H1 (cell line): ENCODE measurements at regions not wholly inside any gene's neighbourhood (a gene's known extent, or its start where the extent isn't known, plus 50 kb on each side); places are given as distances from the start of the nearest gene placed in this dataset.

Experiments used
- CTCF ChIA-PET: fragments of 300-600 bp; sonication (Branson Sonifier 250); formaldehyde crosslinking; loops from one replicate; lab custom pipeline; 2021; ENCODE audit not compliant: partially characterized antibody; lab: Charles Lee
- POLR2A ChIA-PET: fragments of 300-600 bp; sonication (Branson Sonifier 250); formaldehyde crosslinking; loops from one replicate; lab custom pipeline; 2021; ENCODE audit warnings: inconsistent platforms; ENCODE audit not compliant: partially characterized antibody; lab: Charles Lee
- DNase-seq, 2 experiments: peaks; one replicate each; pipeline versions ENCODE4 v3.0.0 to v3.0.0-alpha.2; 2010 to 2022; ENCODE audit warnings: low spot score in 2 of 2, low read depth in 1 of 2, mixed read lengths in 1 of 2
- FAIRE-seq: peaks from 2 replicates; lab custom pipeline; 2011; peaks lifted over from hg19 to GRCh38; lab: Jason Lieb, UNC
- H2AFZ ChIP-seq: 2 replicates; pipeline ENCODE4 v1.8.1; 2012; ENCODE audit warnings: low read length, inconsistent platforms
- H2AK5ac ChIP-seq: 2 replicates; pipeline ENCODE4 v1.6.1; 2013; ENCODE audit warnings: low read depth, low read length
- H2BK120ac ChIP-seq: replicated peaks from 2 replicates; pipeline ENCODE3; 2013; ENCODE audit warnings: low read depth, low read length, inconsistent platforms
- H2BK12ac ChIP-seq: 2 replicates; pipeline ENCODE4 v1.6.1; 2013; ENCODE audit warnings: low read depth, low read length
- H2BK15ac ChIP-seq: 2 replicates; pipeline ENCODE4 v1.6.1; 2013; ENCODE audit warnings: low read length
- H2BK20ac ChIP-seq: 2 replicates; pipeline ENCODE4 v1.6.1; 2013; ENCODE audit warnings: low read length
- H2BK5ac ChIP-seq: 2 replicates; pipeline ENCODE4 v1.6.1; 2013; ENCODE audit warnings: low read depth, low read length
- H3K14ac ChIP-seq: 2 replicates; pipeline ENCODE4 v1.6.1; 2013; ENCODE audit warnings: inconsistent platforms; ENCODE audit not compliant: insufficient read length
- H3K18ac ChIP-seq: 2 replicates; pipeline ENCODE4 v1.6.1; 2013; ENCODE audit warnings: low read length; ENCODE audit errors: extremely low read depth
- H3K23ac ChIP-seq: 2 replicates; pipeline ENCODE4 v1.6.1; 2013; ENCODE audit warnings: inconsistent platforms; ENCODE audit not compliant: insufficient read length
- H3K23me2 ChIP-seq: 2 replicates; pipeline ENCODE4 v1.6.1; 2013; ENCODE audit warnings: low read depth, low read length
- H3K27ac ChIP-seq: 2 replicates; pipeline ENCODE4 v1.6.1; 2011; ENCODE audit warnings: low read depth, low read length, inconsistent platforms
- H3K27me3 ChIP-seq, 4 experiments: replicated peaks in 1 of 4; 1 replicate in 1 of 4; 2 replicates in 3 of 4; pipeline versions ENCODE4 v1.6.1 to v1.8.1; 2011 to 2013; ENCODE audit warnings: low read length in 3 of 4, mild to moderate bottlenecking in 3 of 4, inconsistent platforms in 2 of 4, mixed read lengths in 2 of 4, moderate library complexity in 1 of 4; ENCODE audit not compliant: control insufficient read depth in 3 of 4, insufficient read depth in 3 of 4; ENCODE audit errors: extremely low read depth in 1 of 4
- H3K36me3 ChIP-seq, 4 experiments: 2 replicates each; pipeline versions ENCODE4 v1.6.1 to v1.8.1; 2011 to 2013; ENCODE audit warnings: mild to moderate bottlenecking in 4 of 4, low read length in 3 of 4, moderate library complexity in 2 of 4, control low read depth in 1 of 4, inconsistent platforms in 1 of 4; ENCODE audit not compliant: insufficient read depth in 4 of 4, control insufficient read depth in 2 of 4
- H3K4ac ChIP-seq: replicated peaks from 2 replicates; pipeline ENCODE3; 2013; ENCODE audit warnings: low read length, low read depth, mixed read lengths, inconsistent platforms; ENCODE audit not compliant: insufficient read length
- H3K4me1 ChIP-seq, 4 experiments: replicated peaks in 1 of 4; 1 replicate in 1 of 4; 2 replicates in 3 of 4; pipeline versions ENCODE4 v1.6.1 to v1.8.1; 2011 to 2013; ENCODE audit warnings: low read length in 3 of 4, inconsistent platforms in 2 of 4, mixed read lengths in 1 of 4; ENCODE audit not compliant: insufficient read depth in 4 of 4, control insufficient read depth in 3 of 4
- H3K4me2 ChIP-seq, 2 experiments: 2 replicates each; pipeline versions ENCODE4 v1.6.1 to v1.8.1; 2011 to 2013; ENCODE audit warnings: low read depth in 2 of 2, low read length in 2 of 2, control low read depth in 1 of 2, inconsistent platforms in 1 of 2, mild to moderate bottlenecking in 1 of 2; ENCODE audit not compliant: insufficient read depth in 1 of 2
- H3K4me3 ChIP-seq, 4 experiments: fragments of 200-600, 300-600 bp in 1 of 4; sonication (generic), shearing (Covaris generic), sonication (Bioruptor Twin) in 1 of 4; 2 replicates each; pipeline versions ENCODE4 v1.5.1 to v1.8.1; 2011 to 2016; ENCODE audit warnings: low read length in 4 of 4, low read depth in 3 of 4, control low read depth in 2 of 4, inconsistent platforms in 2 of 4, mild to moderate bottlenecking in 2 of 4, mixed read lengths in 1 of 4, moderate library complexity in 1 of 4; ENCODE audit not compliant: insufficient read depth in 2 of 4; ENCODE audit errors: extremely low read depth in 1 of 4
- H3K56ac ChIP-seq: replicated peaks from 2 replicates; pipeline ENCODE3; 2013; ENCODE audit warnings: low read depth, mild to moderate bottlenecking, mixed read lengths, low read length, inconsistent platforms; ENCODE audit not compliant: insufficient read length
- H3K79me1 ChIP-seq: 2 replicates; pipeline ENCODE4 v1.6.1; 2013; ENCODE audit warnings: low read depth, low read length, control low read depth
- H3K79me2 ChIP-seq, 2 experiments: 2 replicates each; pipeline versions ENCODE4 v1.6.1 to v1.8.1; 2012 to 2013; ENCODE audit warnings: low read length in 2 of 2, mild to moderate bottlenecking in 2 of 2, inconsistent platforms in 1 of 2; ENCODE audit not compliant: insufficient read depth in 2 of 2, control insufficient read depth in 1 of 2
- H3K9ac ChIP-seq, 4 experiments: replicated peaks in 1 of 4; 1 replicate in 1 of 4; 2 replicates in 3 of 4; pipeline versions ENCODE4 v1.6.1 to v1.8.1; 2011 to 2013; ENCODE audit warnings: low read depth in 3 of 4, low read length in 3 of 4, control low read depth in 2 of 4, mild to moderate bottlenecking in 2 of 4, moderate library complexity in 2 of 4, inconsistent platforms in 1 of 4; ENCODE audit errors: extremely low read depth in 1 of 4
- H3K9me3 ChIP-seq, 2 experiments: 2 replicates each; pipeline versions ENCODE4 v1.6.1 to v1.8.1; 2012 to 2013; ENCODE audit warnings: mild to moderate bottlenecking in 2 of 2, moderate library complexity in 2 of 2, control low read depth in 1 of 2, inconsistent platforms in 1 of 2, low read depth in 1 of 2, low read length in 1 of 2, mixed read lengths in 1 of 2; ENCODE audit not compliant: insufficient read depth in 2 of 2
- H4K20me1 ChIP-seq, 2 experiments: replicated peaks in 1 of 2; 2 replicates each; pipeline versions ENCODE3 to v1.8.1; 2011 to 2013; ENCODE audit warnings: inconsistent platforms in 2 of 2, low read length in 2 of 2, mild to moderate bottlenecking in 1 of 2; ENCODE audit not compliant: insufficient read depth in 2 of 2, control insufficient read depth in 1 of 2
- H4K5ac ChIP-seq: 2 replicates; pipeline ENCODE4 v1.6.1; 2013; ENCODE audit warnings: low read length, low read depth, mixed read lengths, inconsistent platforms; ENCODE audit not compliant: insufficient read length
- H4K8ac ChIP-seq: 2 replicates; pipeline ENCODE4 v1.8.0; 2013; ENCODE audit warnings: mild to moderate bottlenecking, moderate library complexity, low read length, inconsistent platforms; ENCODE audit not compliant: insufficient read depth; ENCODE audit errors: extremely low read depth
- H4K91ac ChIP-seq: replicated peaks from 2 replicates; pipeline ENCODE3; 2013; ENCODE audit warnings: low read length, mixed read lengths, inconsistent platforms; ENCODE audit not compliant: insufficient read length
- CEBPB ChIP-seq: IDR thresholded peaks from 2 replicates; pipeline ENCODE4 v1.6.1; 2012; ENCODE audit warnings: low read depth, low read length
- GTF2F1 ChIP-seq: IDR thresholded peaks from 2 replicates; pipeline ENCODE4 v1.6.1; 2012; ENCODE audit warnings: low read depth, low read length, improper control_type of control experiment, borderline replicate concordance
- SP1 ChIP-seq: IDR thresholded peaks from 2 replicates; pipeline ENCODE4 v1.6.1; 2011; ENCODE audit warnings: low read depth, low read length
- WGBS, 2 experiments: shearing (Covaris generic) in 1 of 2; methylation state at CpG; one replicate each; pipeline versions ENCODE4 v1.1.6 to v1.1.7; 2013 to 2015; ENCODE audit warnings: low lambda C conversion rate in 2 of 2, mixed read lengths in 2 of 2, inconsistent platforms in 1 of 2, low coverage in 1 of 2, missing lambda C conversion rate in 1 of 2; ENCODE audit not compliant: insufficient replicate concordance in 2 of 2, insufficient coverage in 1 of 2, insufficient read length in 1 of 2; ENCODE audit errors: extremely low coverage in 1 of 2, missing lambda C conversion rate in 1 of 2; 5-methylcytosine and 5-hydroxymethylcytosine counted together

DNA sequence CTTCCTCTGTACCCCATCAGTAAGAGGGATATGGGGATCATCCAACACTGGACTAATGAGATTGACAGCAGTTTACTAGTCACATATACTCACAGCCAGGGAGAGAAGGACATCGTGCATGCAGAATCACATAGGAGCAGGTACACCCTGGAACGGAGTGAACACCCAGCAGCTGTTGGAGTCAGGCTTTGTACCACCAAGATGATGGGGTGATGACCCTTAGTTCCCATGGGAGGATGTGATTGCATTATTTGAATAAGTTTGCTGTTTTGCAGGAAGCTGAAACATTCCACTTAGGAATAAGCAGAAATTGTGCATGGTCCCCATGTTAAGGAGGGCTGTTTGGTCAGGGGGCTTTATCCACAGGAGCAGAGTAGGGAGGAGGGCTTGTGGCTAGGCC lies 482.7 kb upstream of the PDZRN3 start:
- H4K91ac ChIP-seq: no peak overlapping the region
- no peak overlapping the region for H2AFZ ChIP-seq
- no peaks in the 10 kb centered on the region for H3K27me3 ChIP-seq
- CTCF ChIA-PET: no interaction called here
- H2BK120ac ChIP-seq: no peak overlapping the region
- no peak overlapping the region for H3K14ac ChIP-seq
- no peaks in the 10 kb centered on the region for H3K79me1 ChIP-seq
- no peak for FAIRE-seq
- no peaks in the 10 kb centered on the region for H3K23me2 ChIP-seq
- WGBS, 2 experiments: 93% methylated on average over 2 of the region's 2 CpGs; no CpG with 5 or more reads in 1 of the 2 experiments
- no peak overlapping the region for H2BK12ac ChIP-seq
- H4K8ac ChIP-seq: no peak overlapping the region
- TF ChIP-seq CEBPB (no peak), GTF2F1 (no peak), SP1 (no peak)
- TF ChIP-seq, all 59 proteins: peak for 0
- Histone ChIP-seq H3K4ac (no peak overlapping the region), H2BK20ac (no peak overlapping the region), H4K20me1 (no peaks in the 10 kb centered on the region), H3K4me1 (no peaks in the 10 kb centered on the region), H3K18ac (no peak overlapping the region), H3K4me2 (no peak overlapping the region), H3K79me2 (no peaks in the 10 kb centered on the region), H3K9me3 (no peaks in the 10 kb centered on the region), H2BK15ac (no peak overlapping the region), H3K23ac (no peak overlapping the region), H3K27ac (no peak overlapping the region), H3K9ac (no peak overlapping the region), H3K56ac (no peak overlapping the region), H4K5ac (no peak overlapping the region), H3K36me3 (no peaks in the 10 kb centered on the region), H2BK5ac (no peak overlapping the region), H3K4me3 (no peak overlapping the region), H2AK5ac (no peak overlapping the region)
- no peak for DNase-seq
- POLR2A ChIA-PET: no interaction called here
